HCT116 (cell line): ENCODE measurements at regions not wholly inside any gene's neighbourhood (a gene's known extent, or its start where the extent isn't known, plus 50 kb on each side); places are given as distances from the start of the nearest gene placed in this dataset.

Source experiments
- CTCF ChIP-seq, 3 experiments: fragments of 200-600 bp in 1 of 3; sonication (generic) in 1 of 3; IDR thresholded peaks in 2 of 3; conservative IDR thresholded peaks in 1 of 3; 2 replicates each; pipeline ENCODE4 v1.5.1; 2012 to 2017; ENCODE audit warnings: low read depth in 2 of 3, low read length in 2 of 3, antibody characterized with exemption in 1 of 3, borderline replicate concordance in 1 of 3, control low read depth in 1 of 3, mild to moderate bottlenecking in 1 of 3, mixed read lengths in 1 of 3, mixed run types in 1 of 3, moderate library complexity in 1 of 3; ENCODE audit not compliant: insufficient read depth in 1 of 3
- POLR2A ChIP-seq: IDR thresholded peaks from 2 replicates; pipeline ENCODE4 v1.7.0; 2011; ENCODE audit warnings: borderline replicate concordance; ENCODE audit not compliant: insufficient read depth, insufficient read length; ENCODE audit errors: extremely low read depth
- POLR2AphosphoS5 ChIP-seq: IDR thresholded peaks from 2 replicates; pipeline ENCODE4 v1.6.1; 2011; ENCODE audit warnings: mild to moderate bottlenecking, low read depth, low read length, moderate library complexity
- REST ChIP-seq: IDR thresholded peaks from 2 replicates; pipeline ENCODE4 v1.6.1; 2012; ENCODE audit warnings: low read depth
- SP1 ChIP-seq: IDR thresholded peaks from 2 replicates; pipeline ENCODE4 v1.6.1; 2012; ENCODE audit warnings: low read depth
- YY1 ChIP-seq: IDR thresholded peaks from 2 replicates; pipeline ENCODE4 v1.6.1; 2011; ENCODE audit warnings: low read length, low read depth, moderate library complexity, mild to moderate bottlenecking; ENCODE audit not compliant: insufficient replicate concordance; ENCODE audit errors: extremely low read depth
- ZNF274 ChIP-seq: fragments of 200-500 bp; sonication (Bioruptor generic); IDR thresholded peaks from 2 replicates; pipeline ENCODE4 v1.6.1; 2014; ENCODE audit warnings: mild to moderate bottlenecking, low read depth, low read length, inconsistent platforms

GRCh38 chr9:91114450-91114849 lies 247.3 kb downstream of the AUH start:
- TF ChIP-seq YY1 (no peak), POLR2A (no peak), CTCF (IDR thresholded peaks at IDR 0.05 in 2 of 3, conservative IDR thresholded peaks at IDR 0.05 in 1 of 3; ENCODE audit: borderline replicate concordance in 1 of 3, insufficient read depth in 1 of 3, low read depth in 2 of 3, low read length in 2 of 3) (no peak), POLR2AphosphoS5 (no peak), SP1 (no peak), ZNF274 (no peak), REST (no peak)
